Rectal smooth muscle tissue (tissue), 1 donor: ENCODE measurements at regions not wholly inside any gene's neighbourhood (a gene's known extent, or its start where the extent isn't known, plus 50 kb on each side); places are given as distances from the start of the nearest gene placed in this dataset.

ENCODE experiments used
- H3K27ac ChIP-seq: one replicate; pipeline ENCODE4 v1.7.0; 2013; ENCODE audit warnings: low read depth, low read length, inconsistent platforms
- H3K27me3 ChIP-seq: one replicate; pipeline ENCODE4 v1.7.0; 2013; ENCODE audit warnings: low read length; ENCODE audit not compliant: control insufficient read depth, insufficient read depth
- H3K36me3 ChIP-seq: one replicate; pipeline ENCODE4 v1.7.0; 2013; ENCODE audit warnings: low read length; ENCODE audit not compliant: control insufficient read depth, insufficient read depth
- H3K4me1 ChIP-seq: one replicate; pipeline ENCODE4 v1.7.0; 2013; ENCODE audit warnings: low read length; ENCODE audit not compliant: control insufficient read depth, insufficient read depth
- H3K4me3 ChIP-seq: one replicate; pipeline ENCODE4 v1.7.0; 2013; ENCODE audit warnings: low read length
- H3K9ac ChIP-seq: one replicate; pipeline ENCODE4 v1.7.0; 2013; ENCODE audit warnings: low read length

DNA sequence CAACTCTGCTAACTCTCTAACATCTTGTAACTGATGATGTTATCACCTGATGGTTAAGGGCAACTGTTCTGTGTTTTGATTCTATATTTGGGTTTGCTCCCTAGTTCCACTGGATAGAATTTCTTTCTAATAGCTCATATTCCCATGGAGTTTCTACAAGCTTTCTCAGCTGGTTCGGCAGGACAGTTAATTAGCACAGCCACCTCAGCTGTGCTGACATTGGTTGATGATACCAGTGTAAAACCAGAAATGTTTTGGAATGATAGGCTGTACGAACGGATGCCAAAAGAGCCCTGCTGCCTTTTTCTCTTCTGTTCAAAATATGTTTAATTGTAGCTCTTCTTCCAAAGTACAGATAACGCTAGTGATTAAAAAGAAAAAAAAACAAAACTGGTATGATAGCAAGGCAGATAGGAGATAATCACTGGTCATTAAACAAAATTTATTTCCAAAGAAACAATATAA lies 440.5 kb upstream of the ZNF608 start:
- H3K9ac ChIP-seq = no peak overlapping the region
- no peaks in the 10 kb centered on the region for H3K36me3 ChIP-seq
- no peak overlapping the region for H3K4me3 ChIP-seq
- no peaks in the 10 kb centered on the region for H3K4me1 ChIP-seq
- H3K27ac ChIP-seq = no peak overlapping the region
- H3K27me3 ChIP-seq = no peaks in the 10 kb centered on the region

GRCh38 chr5:125189531-125189941 lies 443.1 kb upstream of the ZNF608 start:
- Histone ChIP-seq H3K27ac (no peak overlapping the region), H3K27me3 (no peaks in the 10 kb centered on the region), H3K4me1 (no peaks in the 10 kb centered on the region), H3K9ac (no peak overlapping the region), H3K4me3 (no peak overlapping the region), H3K36me3 (no peaks in the 10 kb centered on the region)

GRCh38 chr5:125190232-125191087 lies 444.0 kb upstream of the ZNF608 start:
- Histone ChIP-seq H3K27ac (no peak overlapping the region), H3K4me3 (no peak overlapping the region), H3K4me1 (no peaks in the 10 kb centered on the region)

DNA sequence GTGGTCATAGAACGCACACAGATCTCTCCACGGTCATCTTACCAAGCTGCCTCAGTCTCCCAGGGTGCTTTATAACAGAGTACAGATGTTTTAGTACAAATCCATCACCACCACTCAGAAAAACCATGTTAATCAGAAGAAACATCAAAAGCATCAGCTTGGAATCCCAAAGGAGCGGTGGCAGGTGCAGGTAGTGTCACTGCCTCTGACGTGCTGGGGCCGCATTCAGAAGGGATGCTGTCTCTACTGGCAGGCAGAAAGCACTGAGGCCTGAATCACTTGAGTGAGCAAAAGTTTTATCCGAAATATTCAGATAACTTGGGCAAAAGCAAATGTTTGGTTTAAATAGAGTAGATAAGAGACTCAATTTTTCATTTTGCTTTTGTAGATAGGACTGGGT lies 448.4 kb upstream of the ZNF608 start:
- Histone ChIP-seq H3K4me3 (no peak overlapping the region), H3K4me1 (peaks cover 10% of the 10 kb centered on the region), H3K27ac (no peak overlapping the region), H3K9ac (no peak overlapping the region), H3K27me3 (no peaks in the 10 kb centered on the region), H3K36me3 (no peaks in the 10 kb centered on the region)

More at GRCh38 chr5:125190232-125191087, 444.0 kb upstream of the ZNF608 start:
- Histone ChIP-seq H3K9ac (no peak overlapping the region), H3K36me3 (no peaks in the 10 kb centered on the region), H3K27me3 (no peaks in the 10 kb centered on the region)

DNA sequence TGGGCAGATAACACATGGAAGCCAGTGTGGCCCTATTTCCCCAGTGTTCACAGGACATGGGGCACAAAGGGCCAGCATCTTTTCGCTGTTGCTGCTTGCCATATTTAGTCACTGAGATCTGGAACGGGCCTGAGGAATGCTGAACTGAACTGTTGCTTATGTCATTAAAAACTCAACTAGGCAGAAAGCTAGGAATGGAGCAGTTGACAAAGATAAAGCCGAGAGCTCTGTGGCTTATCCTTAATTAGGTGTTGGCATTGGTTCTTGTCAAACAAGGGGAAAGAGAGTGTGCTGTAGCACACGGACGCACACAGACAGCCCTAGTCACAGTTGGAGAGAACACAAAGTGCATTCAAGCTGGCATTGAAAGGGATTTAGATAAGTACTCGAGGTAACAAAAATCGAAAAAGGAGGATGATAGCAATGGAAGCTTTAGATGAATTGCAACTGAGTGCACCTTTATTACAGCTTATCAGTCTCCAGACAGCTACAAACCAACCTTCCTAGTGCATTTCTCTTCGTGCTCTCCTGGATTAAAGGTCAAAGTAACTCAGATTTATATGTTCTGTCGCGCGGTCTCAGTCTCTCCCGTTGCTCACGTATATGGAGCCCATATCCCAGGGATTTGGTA lies 450.2 kb upstream of the ZNF608 start:
- Histone ChIP-seq H3K27ac (no peak overlapping the region), H3K9ac (no peak overlapping the region), H3K4me1 (peaks cover 12% of the 10 kb centered on the region), H3K27me3 (no peaks in the 10 kb centered on the region), H3K4me3 (no peak overlapping the region), H3K36me3 (no peaks in the 10 kb centered on the region)

DNA sequence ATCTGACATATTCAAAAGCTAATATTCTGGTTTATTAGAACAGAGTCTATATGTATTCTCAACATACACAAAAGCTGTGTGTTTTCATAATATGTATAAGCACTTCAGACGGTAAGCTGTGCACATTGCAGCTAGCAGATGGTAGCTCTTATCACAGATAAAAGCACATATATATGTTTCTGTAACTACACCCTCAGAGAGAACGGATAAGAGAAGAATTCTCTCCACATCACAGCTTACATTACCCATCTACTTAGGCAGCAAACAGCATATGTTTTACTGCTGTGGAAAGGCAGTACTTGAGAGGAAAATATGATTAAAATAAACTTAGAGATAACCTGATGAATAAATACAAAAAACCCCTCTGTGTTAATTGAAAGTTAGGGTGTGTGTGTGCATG lies 450.9 kb upstream of the ZNF608 start:
- Histone ChIP-seq H3K27ac (no peak overlapping the region), H3K27me3 (no peaks in the 10 kb centered on the region), H3K9ac (no peak overlapping the region), H3K4me3 (no peak overlapping the region), H3K36me3 (no peaks in the 10 kb centered on the region), H3K4me1 (peaks cover 12% of the 10 kb centered on the region)

- H3K4me1 ChIP-seq = peaks cover 12% of the 10 kb centered on the region
Observed at GRCh38 chr5:125198270-125198974, 452.0 kb upstream of the ZNF608 start.

GRCh38 chr5:125199373-125199772 lies 452.9 kb upstream of the ZNF608 start:
- Histone ChIP-seq H3K9ac (no peak overlapping the region), H3K4me3 (no peak overlapping the region), H3K4me1 (peaks cover 12% of the 10 kb centered on the region), H3K36me3 (no peaks in the 10 kb centered on the region), H3K27me3 (no peaks in the 10 kb centered on the region), H3K27ac (no peak overlapping the region)

More at GRCh38 chr5:125198270-125198974, 452.0 kb upstream of the ZNF608 start:
- Histone ChIP-seq H3K9ac (no peak overlapping the region), H3K36me3 (no peaks in the 10 kb centered on the region), H3K27me3 (no peaks in the 10 kb centered on the region), H3K4me3 (no peak overlapping the region), H3K27ac (peak overlapping the region; percentile 34)

GRCh38 chr5:125199968-125200865 lies 453.8 kb upstream of the ZNF608 start:
- Histone ChIP-seq H3K4me1 (peaks cover 12% of the 10 kb centered on the region), H3K27me3 (no peaks in the 10 kb centered on the region), H3K27ac (no peak overlapping the region), H3K36me3 (no peaks in the 10 kb centered on the region), H3K9ac (no peak overlapping the region), H3K4me3 (peak overlapping the region; percentile 53)

DNA sequence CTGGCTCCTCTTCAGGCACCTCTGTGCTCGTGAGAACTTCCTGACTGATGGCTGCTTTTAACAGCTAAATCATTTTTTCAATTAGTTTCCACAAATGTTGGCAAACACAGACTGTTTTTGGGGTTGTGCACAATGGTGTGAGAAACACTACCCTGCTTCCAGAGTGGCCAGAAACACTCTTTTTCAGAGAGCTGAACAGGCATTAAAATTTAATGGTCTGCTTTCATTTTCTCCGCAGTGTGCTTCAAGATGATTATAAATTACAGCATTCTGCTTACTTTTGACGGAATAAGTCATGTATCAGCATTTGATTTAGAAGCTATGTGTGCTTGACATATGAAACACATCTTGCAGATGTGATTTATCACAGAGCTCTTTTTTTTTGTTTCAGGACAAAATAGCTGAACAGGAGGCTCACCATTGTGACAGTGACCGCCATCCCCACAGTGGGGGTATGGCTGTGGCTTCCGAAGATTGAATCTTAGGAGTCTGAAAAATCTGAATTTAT lies 454.5 kb upstream of the ZNF608 start:
- Histone ChIP-seq H3K36me3 (no peaks in the 10 kb centered on the region), H3K27ac (no peak overlapping the region), H3K9ac (no peak overlapping the region), H3K4me1 (peaks cover 12% of the 10 kb centered on the region), H3K4me3 (peak overlapping the region; percentile 53), H3K27me3 (no peaks in the 10 kb centered on the region)

GRCh38 chr5:125201446-125202052 lies 455.1 kb upstream of the ZNF608 start:
- Histone ChIP-seq H3K27ac (no peak overlapping the region), H3K36me3 (no peaks in the 10 kb centered on the region), H3K4me1 (peaks cover 11% of the 10 kb centered on the region), H3K27me3 (no peaks in the 10 kb centered on the region), H3K4me3 (no peak overlapping the region), H3K9ac (no peak overlapping the region)
